ENCODE measurements at regions not wholly inside any gene's neighbourhood (a gene's known extent, or its start where the extent isn't known, plus 50 kb on each side); places are given as distances from the start of the nearest gene placed in this dataset.

GRCh38 chr14:82060219-82060618, 526.6 kb upstream of the SEL1L start:
- in situ Hi-C loops (cut with MboI; ENCODE audit: low sequenced_read_pairs, unreplicated experiment) = no loop called here
- TF ChIP-seq CTCF (IDR thresholded peaks at IDR 0.05; ENCODE audit: borderline replicate concordance, control extremely low read depth, extremely low read depth, insufficient read depth, missing control alignments) = no peak
- no peak for DNase-seq (ENCODE audit: low spot score)

GRCh38 chr14:82067221-82067875, 533.7 kb upstream of the SEL1L start:
- no peak for DNase-seq (ENCODE audit: low spot score)
- TF ChIP-seq CTCF (IDR thresholded peaks at IDR 0.05; ENCODE audit: borderline replicate concordance, control extremely low read depth, extremely low read depth, insufficient read depth, missing control alignments) = no peak
- in situ Hi-C loops (cut with MboI; ENCODE audit: low sequenced_read_pairs, unreplicated experiment) = no loop called here

- no peak for TF ChIP-seq CTCF (IDR thresholded peaks at IDR 0.05; ENCODE audit: borderline replicate concordance, control extremely low read depth, extremely low read depth, insufficient read depth, missing control alignments)
- in situ Hi-C loops (cut with MboI; ENCODE audit: low sequenced_read_pairs, unreplicated experiment) = no loop called here
- no peak for DNase-seq (ENCODE audit: low spot score)
These were observed 536.4 kb upstream of the SEL1L start for GRCh38 chr14:82070040-82070439.

- TF ChIP-seq CTCF (IDR thresholded peaks at IDR 0.05; ENCODE audit: borderline replicate concordance, control extremely low read depth, extremely low read depth, insufficient read depth, missing control alignments) = no peak
- DNase-seq (ENCODE audit: low spot score) = no peak
- in situ Hi-C loops (cut with MboI; ENCODE audit: low sequenced_read_pairs, unreplicated experiment) = no loop called here
These were observed 537.1 kb upstream of the SEL1L start for GRCh38 chr14:82070753-82071152.

- in situ Hi-C loops (cut with MboI; ENCODE audit: low sequenced_read_pairs, unreplicated experiment) = no loop called here
- TF ChIP-seq CTCF (IDR thresholded peaks at IDR 0.05; ENCODE audit: borderline replicate concordance, control extremely low read depth, extremely low read depth, insufficient read depth, missing control alignments) = no peak
- no peak for DNase-seq (ENCODE audit: low spot score)
These were observed 539.9 kb upstream of the SEL1L start for GRCh38 chr14:82073547-82073946.

GRCh38 chr14:82075566-82075965, 541.9 kb upstream of the SEL1L start:
- no peak for DNase-seq (ENCODE audit: low spot score)
- TF ChIP-seq CTCF (IDR thresholded peaks at IDR 0.05; ENCODE audit: borderline replicate concordance, control extremely low read depth, extremely low read depth, insufficient read depth, missing control alignments) = no peak

More at GRCh38 chr14:82075566-82075965, 541.9 kb upstream of the SEL1L start:
- in situ Hi-C loops (cut with MboI; ENCODE audit: low sequenced_read_pairs, unreplicated experiment) = no loop called here

Measured in GM13976 (cell line).